22Rv1 (cell line): ENCODE measurements at regions not wholly inside any gene's neighbourhood (a gene's known extent, or its start where the extent isn't known, plus 50 kb on each side); places are given as distances from the start of the nearest gene placed in this dataset.

ENCODE experiments used
- CTCF ChIP-seq: fragments of 450-650 bp; IDR thresholded peaks from 2 replicates; pipeline ENCODE4 v1.5.1; 2017; ENCODE audit warnings: mild to moderate bottlenecking
- ZFX ChIP-seq: fragments of 450-650 bp; IDR thresholded peaks from 2 replicates; pipeline ENCODE4 v1.6.1; 2017; ENCODE audit warnings: antibody characterized with exemption, borderline replicate concordance

- TF ChIP-seq CTCF (no peak), ZFX (no peak)
Measured at GRCh38 chr2:55807900-55808299, 114.3 kb upstream of the PNPT1 start.
